Ascending aorta (tissue), 2 donors: ENCODE measurements at regions not wholly inside any gene's neighbourhood (a gene's known extent, or its start where the extent isn't known, plus 50 kb on each side); places are given as distances from the start of the nearest gene placed in this dataset.
A peak's percentile ranks its signal among the peaks of the same experiment; 100 is the strongest.

Source experiments
- DNase-seq, 2 donors: peaks; one replicate each; pipeline ENCODE4 v3.0.0-alpha.2; 2019; ENCODE audit warnings: low spot score in 2 of 2
- H3K27ac ChIP-seq, 2 donors: fragments of 200-600 bp; sonication (generic); one replicate each; pipeline ENCODE4 v1.5.1; 2016 to 2017; ENCODE audit warnings: mild to moderate bottlenecking in 1 of 2
- H3K27me3 ChIP-seq: fragments of 200-600 bp; sonication (generic); one replicate; pipeline ENCODE4 v1.5.1; 2017
- H3K36me3 ChIP-seq, 2 donors: fragments of 200-600 bp; sonication (generic); one replicate each; pipeline ENCODE4 v1.5.1; 2016
- H3K4me1 ChIP-seq, 2 donors: fragments of 200-600 bp; sonication (generic); one replicate each; pipeline ENCODE4 v1.5.1; 2016 to 2017; ENCODE audit warnings: mild to moderate bottlenecking in 1 of 2
- H3K4me3 ChIP-seq, 2 donors: fragments of 200-600 bp; sonication (generic); one replicate each; pipeline ENCODE4 v1.5.1; 2016 to 2017; ENCODE audit warnings: mild to moderate bottlenecking in 1 of 2
- H3K9me3 ChIP-seq, 2 donors: fragments of 200-600 bp; sonication (generic); one replicate each; pipeline ENCODE4 v1.5.1; 2016
- CTCF ChIP-seq, 3 experiments: fragments of 200-600 bp in 2 of 3; fragments of 450-650 bp in 1 of 3; sonication (generic) in 2 of 3; IDR thresholded peaks; one replicate each; pipeline ENCODE4 v1.5.1; 2016 to 2019; ENCODE audit warnings: antibody characterized with exemption in 3 of 3, mild to moderate bottlenecking in 1 of 3, moderate library complexity in 1 of 3
- intact Hi-C: fragments of 100-400 bp; cut with DNase I; formaldehyde crosslinking; loops from one replicate; pipeline ENCODE4 v1.15.1; 2023

GRCh38 chr12:125299840-125300239 lies 234.6 kb downstream of the AACS start:
- Histone ChIP-seq H3K27me3 (no peaks in the 10 kb centered on the region), H3K4me3 (no peak overlapping the region), H3K27ac (no peak overlapping the region), H3K36me3 (no peaks in the 10 kb centered on the region), H3K9me3 (no peaks in the 10 kb centered on the region), H3K4me1 (no peaks in the 10 kb centered on the region)
- no peak for TF ChIP-seq CTCF (IDR thresholded peaks at IDR 0.05)
- intact Hi-C loops: no loop called here
- DNase-seq: peak in 1 of 2 donors; percentile 51

GRCh38 chr12:125300249-125300648 lies 235.0 kb downstream of the AACS start:
- intact Hi-C loops: no loop called here
- Histone ChIP-seq H3K9me3 (no peaks in the 10 kb centered on the region), H3K4me3 (no peak overlapping the region), H3K36me3 (no peaks in the 10 kb centered on the region), H3K27me3 (no peaks in the 10 kb centered on the region), H3K27ac (no peak overlapping the region), H3K4me1 (no peaks in the 10 kb centered on the region)
- peak in 1 of 2 donors; percentile 58 for DNase-seq
- TF ChIP-seq CTCF (IDR thresholded peaks at IDR 0.05): no peak

- Histone ChIP-seq H3K27me3 (no peaks in the 10 kb centered on the region), H3K36me3 (no peaks in the 10 kb centered on the region), H3K4me3 (no peak overlapping the region), H3K27ac (no peak overlapping the region), H3K9me3 (no peaks in the 10 kb centered on the region), H3K4me1 (no peaks in the 10 kb centered on the region)
- no peak for TF ChIP-seq CTCF (IDR thresholded peaks at IDR 0.05)
- DNase-seq: no peak
- intact Hi-C loops: no loop called here
Observed at GRCh38 chr12:125303337-125303736, 238.1 kb downstream of the AACS start.

- intact Hi-C loops: no loop called here
- Histone ChIP-seq H3K27ac (no peak overlapping the region), H3K27me3 (no peaks in the 10 kb centered on the region), H3K4me3 (no peak overlapping the region), H3K36me3 (no peaks in the 10 kb centered on the region), H3K4me1 (no peaks in the 10 kb centered on the region), H3K9me3 (no peaks in the 10 kb centered on the region)
- TF ChIP-seq CTCF (IDR thresholded peaks at IDR 0.05): no peak
- peak in 1 of 2 donors; percentile 40 for DNase-seq
Observed at GRCh38 chr12:125304029-125304428, 238.8 kb downstream of the AACS start.

- Histone ChIP-seq H3K4me1 (no peaks in the 10 kb centered on the region), H3K9me3 (no peaks in the 10 kb centered on the region), H3K27ac (no peak overlapping the region), H3K27me3 (no peaks in the 10 kb centered on the region), H3K36me3 (no peaks in the 10 kb centered on the region), H3K4me3 (no peak overlapping the region)
- intact Hi-C loops: no loop called here
- DNase-seq: peak in 1 of 2 donors; percentile 18
- no peak for TF ChIP-seq CTCF (IDR thresholded peaks at IDR 0.05)
Observed at GRCh38 chr12:125305231-125305630, 240.0 kb downstream of the AACS start.

GRCh38 chr12:125310461-125310860 lies 245.2 kb downstream of the AACS start:
- intact Hi-C loops: no loop called here
- Histone ChIP-seq H3K4me1 (no peaks in the 10 kb centered on the region), H3K9me3 (no peaks in the 10 kb centered on the region), H3K4me3 (no peak overlapping the region), H3K36me3 (no peaks in the 10 kb centered on the region), H3K27ac (no peak overlapping the region), H3K27me3 (no peaks in the 10 kb centered on the region)
- DNase-seq: peak in 1 of 2 donors; percentile 50
- TF ChIP-seq CTCF (IDR thresholded peaks at IDR 0.05): no peak
